GM12878 (cell line): ENCODE measurements at regions not wholly inside any gene's neighbourhood (a gene's known extent, or its start where the extent isn't known, plus 50 kb on each side); places are given as distances from the start of the nearest gene placed in this dataset.

Experiments
- EP300 ChIP-seq, 2 experiments: fragments of 150-350 bp in 1 of 2; IDR thresholded peaks; 2 replicates each; pipeline ENCODE4 v1.6.1; 2011 to 2012; ENCODE audit warnings: low read depth in 2 of 2, low read length in 2 of 2, borderline replicate concordance in 1 of 2, improper control_type of control experiment in 1 of 2, inconsistent platforms in 1 of 2; ENCODE audit not compliant: control insufficient read depth in 1 of 2
- PML ChIP-seq: IDR thresholded peaks from 2 replicates; pipeline ENCODE4 v1.6.1; 2012; ENCODE audit warnings: low read length, inconsistent platforms
- POLR2AphosphoS5 ChIP-seq: IDR thresholded peaks from 2 replicates; pipeline ENCODE4 v1.6.1; 2011; ENCODE audit warnings: mild to moderate bottlenecking, low read length, inconsistent platforms
- SIN3A ChIP-seq: IDR thresholded peaks from 2 replicates; pipeline ENCODE4 v1.6.1; 2012; ENCODE audit warnings: low read depth, low read length, improper control_type of control experiment
- SP1 ChIP-seq: IDR thresholded peaks from one replicate; pipeline ENCODE4 v1.6.1; 2011; ENCODE audit warnings: low read depth, low read length
- TF ChIP-seq, protein P1 (sequence below): IDR thresholded peaks from 2 replicates; pipeline ENCODE4 v1.6.1; 2012; ENCODE audit warnings: low read depth, low read length, improper control_type of control experiment

DNA sequence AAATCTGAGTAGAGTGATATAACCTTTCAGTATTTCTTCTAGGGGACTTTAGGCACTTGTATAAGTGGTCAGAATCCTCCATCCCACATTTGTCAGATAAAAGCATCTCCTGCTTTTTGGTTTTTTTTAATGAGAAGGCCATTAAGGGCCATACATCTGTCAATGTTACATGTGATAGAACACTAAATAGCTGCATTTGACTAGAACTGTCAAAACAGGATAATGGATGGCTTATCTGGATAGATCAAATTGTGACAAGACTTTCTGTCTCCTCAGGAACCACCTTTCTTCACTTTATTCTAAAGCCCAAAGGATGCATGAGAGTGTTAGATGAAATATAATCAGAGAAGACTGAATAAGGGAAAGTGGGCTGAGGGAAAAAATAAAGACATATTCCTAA, 533.4 kb upstream of the TGFBR2 start:
- TF ChIP-seq SP1 (no peak), EP300 (IDR thresholded peaks at IDR 0.05; ENCODE audit: borderline replicate concordance in 1 of 2, control insufficient read depth in 1 of 2, low read depth in 2 of 2, low read length in 2 of 2) (no peak), PML (no peak), POLR2AphosphoS5 (no peak), SIN3A (no peak)
- TF ChIP-seq, protein P1, sequence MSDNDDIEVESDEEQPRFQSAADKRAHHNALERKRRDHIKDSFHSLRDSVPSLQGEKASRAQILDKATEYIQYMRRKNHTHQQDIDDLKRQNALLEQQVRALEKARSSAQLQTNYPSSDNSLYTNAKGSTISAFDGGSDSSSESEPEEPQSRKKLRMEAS: no peak
